ENCODE measurements at regions not wholly inside any gene's neighbourhood (a gene's known extent, or its start where the extent isn't known, plus 50 kb on each side); places are given as distances from the start of the nearest gene placed in this dataset.

GRCh38 chr17:73758245-73758644, 114.0 kb upstream of the SDK2 start:
- DNase-seq = no peak

- no peak for DNase-seq
These were observed 115.1 kb upstream of the SDK2 start for GRCh38 chr17:73759324-73759723.

- no peak for DNase-seq
These were observed 115.6 kb upstream of the SDK2 start for GRCh38 chr17:73759734-73760438.

- DNase-seq = no peak
These were observed 116.2 kb upstream of the SDK2 start for GRCh38 chr17:73760439-73760758.

- DNase-seq = no peak
These were observed 121.7 kb upstream of the SDK2 start for GRCh38 chr17:73765824-73766563.

- DNase-seq = no peak
These were observed 123.5 kb upstream of the SDK2 start for GRCh38 chr17:73767696-73768095.

- DNase-seq = no peak
These were observed 124.4 kb upstream of the SDK2 start for GRCh38 chr17:73768691-73769090.

- DNase-seq = no peak
These were observed 125.2 kb upstream of the SDK2 start for GRCh38 chr17:73769479-73769878.

- DNase-seq = no peak
These were observed 126.0 kb upstream of the SDK2 start for GRCh38 chr17:73770115-73770848.

- DNase-seq = no peak
These were observed 126.6 kb upstream of the SDK2 start for GRCh38 chr17:73770849-73771229.

- DNase-seq = no peak
These were observed 128.0 kb upstream of the SDK2 start for GRCh38 chr17:73772107-73772705.

GRCh38 chr17:73773702-73774101, 129.5 kb upstream of the SDK2 start:
- DNase-seq = no peak

- DNase-seq = no peak
These were observed 130.6 kb upstream of the SDK2 start for GRCh38 chr17:73774852-73775251.

- DNase-seq = no peak
These were observed 132.3 kb upstream of the SDK2 start for GRCh38 chr17:73776351-73777130.

GRCh38 chr17:73777131-73777449, 132.8 kb upstream of the SDK2 start:
- no peak for DNase-seq

- no peak for DNase-seq
These were observed 138.0 kb upstream of the SDK2 start for GRCh38 chr17:73782231-73782630.

- no peak for DNase-seq
These were observed 138.6 kb upstream of the SDK2 start for GRCh38 chr17:73782641-73783381.

- no peak for DNase-seq
These were observed 139.1 kb upstream of the SDK2 start for GRCh38 chr17:73783382-73783766.

GRCh38 chr17:73783945-73784603, 139.8 kb upstream of the SDK2 start:
- DNase-seq = no peak

- DNase-seq = no peak
These were observed 141.3 kb upstream of the SDK2 start for GRCh38 chr17:73785496-73785895.

GRCh38 chr17:73785958-73786743, 141.9 kb upstream of the SDK2 start:
- DNase-seq = no peak

Data from central memory CD4-positive, alpha-beta T cell (primary cell).